ENCODE measurements at regions not wholly inside any gene's neighbourhood (a gene's known extent, or its start where the extent isn't known, plus 50 kb on each side); places are given as distances from the start of the nearest gene placed in this dataset.

- H3K4me3 ChIP-seq, result no peak overlapping the region
- TF ChIP-seq CTCF (IDR thresholded peaks at IDR 0.05), result no peak
- DNase-seq (ENCODE audit: low spot score), result no peak
- no peak overlapping the region for H3K27ac ChIP-seq
Observed at GRCh38 chr10:25815999-25816768, 117.8 kb upstream of the MYO3A start.

- H3K27ac ChIP-seq, result no peak overlapping the region
- H3K4me3 ChIP-seq, result no peak overlapping the region
- DNase-seq (ENCODE audit: low spot score), result no peak
- TF ChIP-seq CTCF (IDR thresholded peaks at IDR 0.05), result no peak
Observed at GRCh38 chr10:25817200-25817599, 116.8 kb upstream of the MYO3A start.

- H3K4me3 ChIP-seq, result no peak overlapping the region
- no peak for DNase-seq (ENCODE audit: low spot score)
- no peak for TF ChIP-seq CTCF (IDR thresholded peaks at IDR 0.05)
- H3K27ac ChIP-seq, result no peak overlapping the region
Observed at GRCh38 chr10:25818751-25819150, 115.3 kb upstream of the MYO3A start.

- TF ChIP-seq CTCF (IDR thresholded peaks at IDR 0.05), result no peak
- H3K4me3 ChIP-seq, result no peak overlapping the region
- DNase-seq (ENCODE audit: low spot score), result no peak
Observed at GRCh38 chr10:25820472-25820871, 113.6 kb upstream of the MYO3A start.

GRCh38 chr10:25820874-25821273, 113.2 kb upstream of the MYO3A start:
- H3K27ac ChIP-seq, result no peak overlapping the region
- no peak for DNase-seq (ENCODE audit: low spot score)
- TF ChIP-seq CTCF (IDR thresholded peaks at IDR 0.05), result no peak
- no peak overlapping the region for H3K4me3 ChIP-seq

More at GRCh38 chr10:25820472-25820871, 113.6 kb upstream of the MYO3A start:
- H3K27ac ChIP-seq, result no peak overlapping the region

- DNase-seq (ENCODE audit: low spot score), result no peak
- H3K4me3 ChIP-seq, result no peak overlapping the region
- no peak for TF ChIP-seq CTCF (IDR thresholded peaks at IDR 0.05)
- H3K27ac ChIP-seq, result no peak overlapping the region
Observed at GRCh38 chr10:25824050-25824449, 110.0 kb upstream of the MYO3A start.

GRCh38 chr10:25828475-25828874, 105.6 kb upstream of the MYO3A start:
- DNase-seq (ENCODE audit: low spot score), result no peak
- H3K4me3 ChIP-seq, result no peak overlapping the region
- no peak for TF ChIP-seq CTCF (IDR thresholded peaks at IDR 0.05)
- H3K27ac ChIP-seq, result no peak overlapping the region
